Thyroid gland (tissue), 4 donors: ENCODE measurements at regions not wholly inside any gene's neighbourhood (a gene's known extent, or its start where the extent isn't known, plus 50 kb on each side); places are given as distances from the start of the nearest gene placed in this dataset.

Source experiments
- DNase-seq, 2 donors: peaks; one replicate each; pipeline ENCODE4 v3.0.0-alpha.2; 2019
- H3K27ac ChIP-seq, 3 donors: fragments of 200-600 bp; sonication (generic); 1 replicate in 2 of 3; 2 replicates in 1 of 3; pipeline ENCODE4 v1.5.1; 2016 to 2019; ENCODE audit warnings: mild to moderate bottlenecking in 1 of 3, moderate library complexity in 1 of 3
- H3K27me3 ChIP-seq: fragments of 200-600 bp; sonication (generic); one replicate; pipeline ENCODE4 v1.5.1; 2019
- H3K36me3 ChIP-seq, 2 donors: fragments of 200-600 bp; sonication (generic); one replicate each; pipeline ENCODE4 v1.5.1; 2016 to 2019
- H3K4me1 ChIP-seq, 2 donors: fragments of 200-600 bp; sonication (generic); one replicate each; pipeline ENCODE4 v1.5.1; 2017 to 2019
- H3K4me3 ChIP-seq, 3 donors: fragments of 200-600 bp; sonication (generic); replicated peaks in 1 of 3; 1 replicate in 2 of 3; 2 replicates in 1 of 3; pipeline ENCODE4 v1.5.1; 2016; ENCODE audit warnings: mild to moderate bottlenecking in 1 of 3
- H3K9me3 ChIP-seq: fragments of 200-600 bp; sonication (generic); one replicate; pipeline ENCODE4 v1.5.1; 2017
- POLR2A ChIP-seq, 2 donors: fragments of 450-650 bp; IDR thresholded peaks; one replicate each; pipeline ENCODE4 v1.6.1; 2017; ENCODE audit warnings: antibody characterized with exemption in 2 of 2, mild to moderate bottlenecking in 2 of 2, moderate library complexity in 1 of 2
- WGBS, 2 donors: methylation state at CpG; one replicate each; pipeline ENCODE4 v1.1.5; 2017; 5-methylcytosine and 5-hydroxymethylcytosine counted together
- intact Hi-C: fragments of 100-400 bp; cut with DNase I; formaldehyde crosslinking; loops from one replicate; pipeline ENCODE4 v1.15.1; 2023
- TF ChIP-seq, protein P1 (sequence below), 6 experiments: fragments of 200-600 bp in 3 of 6; fragments of 450-650 bp in 3 of 6; sonication (generic) in 3 of 6; IDR thresholded peaks; one replicate each; pipeline ENCODE4 v1.5.1; 2016 to 2019; ENCODE audit warnings: antibody characterized with exemption in 6 of 6, mild to moderate bottlenecking in 2 of 6, inconsistent platforms in 1 of 6, moderate library complexity in 1 of 6

DNA sequence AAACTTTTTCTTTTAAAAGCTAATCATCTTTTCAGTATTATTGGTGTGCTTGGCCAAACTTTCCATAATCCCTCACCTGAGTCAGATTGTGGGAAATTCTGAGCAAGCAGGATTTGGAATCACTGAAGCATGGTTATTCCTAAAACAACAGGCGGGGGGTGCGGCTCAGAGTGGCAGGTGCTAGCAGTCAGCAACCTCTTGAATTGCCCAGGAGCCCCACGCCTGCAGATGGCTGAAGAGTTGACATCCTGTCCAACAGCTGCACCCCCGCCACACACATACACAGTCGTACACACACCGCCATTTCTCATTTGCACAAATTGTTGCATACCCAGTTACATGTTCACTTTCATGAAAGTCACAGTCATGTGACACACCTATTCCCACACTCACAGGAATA, 96.6 kb downstream of the LHX2 start:
- no peak for TF ChIP-seq POLR2A (IDR thresholded peaks at IDR 0.05)
- TF ChIP-seq, protein P1, sequence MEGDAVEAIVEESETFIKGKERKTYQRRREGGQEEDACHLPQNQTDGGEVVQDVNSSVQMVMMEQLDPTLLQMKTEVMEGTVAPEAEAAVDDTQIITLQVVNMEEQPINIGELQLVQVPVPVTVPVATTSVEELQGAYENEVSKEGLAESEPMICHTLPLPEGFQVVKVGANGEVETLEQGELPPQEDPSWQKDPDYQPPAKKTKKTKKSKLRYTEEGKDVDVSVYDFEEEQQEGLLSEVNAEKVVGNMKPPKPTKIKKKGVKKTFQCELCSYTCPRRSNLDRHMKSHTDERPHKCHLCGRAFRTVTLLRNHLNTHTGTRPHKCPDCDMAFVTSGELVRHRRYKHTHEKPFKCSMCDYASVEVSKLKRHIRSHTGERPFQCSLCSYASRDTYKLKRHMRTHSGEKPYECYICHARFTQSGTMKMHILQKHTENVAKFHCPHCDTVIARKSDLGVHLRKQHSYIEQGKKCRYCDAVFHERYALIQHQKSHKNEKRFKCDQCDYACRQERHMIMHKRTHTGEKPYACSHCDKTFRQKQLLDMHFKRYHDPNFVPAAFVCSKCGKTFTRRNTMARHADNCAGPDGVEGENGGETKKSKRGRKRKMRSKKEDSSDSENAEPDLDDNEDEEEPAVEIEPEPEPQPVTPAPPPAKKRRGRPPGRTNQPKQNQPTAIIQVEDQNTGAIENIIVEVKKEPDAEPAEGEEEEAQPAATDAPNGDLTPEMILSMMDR (IDR thresholded peaks at IDR 0.05) = no peak
- peak; percentile 7 to 21 for DNase-seq
- Histone ChIP-seq H3K36me3 (no peaks in the 10 kb centered on the region), H3K27ac (no peak overlapping the region), H3K4me1 (no peaks in the 10 kb centered on the region), H3K4me3 (no peak overlapping the region), H3K9me3 (no peaks in the 10 kb centered on the region), H3K27me3 (no peaks in the 10 kb centered on the region)
- 31 to 33% methylated on average over 6 of the region's 6 CpGs for WGBS, 2 donors
- intact Hi-C loops = no loop called here

GRCh38 chr9:124110307-124110915, 98.8 kb downstream of the LHX2 start:
- no peaks in the 10 kb centered on the region for H3K27me3 ChIP-seq
- intact Hi-C loops = no loop called here
- TF ChIP-seq POLR2A (IDR thresholded peaks at IDR 0.05) = no peak
- TF ChIP-seq, protein P1 (IDR thresholded peaks at IDR 0.05) = no peak
- WGBS, 2 donors = 39 to 43% methylated on average over 16 of the region's 16 CpGs
- H3K9me3 ChIP-seq = no peaks in the 10 kb centered on the region
- H3K4me3 ChIP-seq = no peak overlapping the region
- no peaks in the 10 kb centered on the region for H3K4me1 ChIP-seq
- DNase-seq = peak; percentile 66 to 79
- no peak overlapping the region for H3K27ac ChIP-seq
- no peaks in the 10 kb centered on the region for H3K36me3 ChIP-seq

DNA sequence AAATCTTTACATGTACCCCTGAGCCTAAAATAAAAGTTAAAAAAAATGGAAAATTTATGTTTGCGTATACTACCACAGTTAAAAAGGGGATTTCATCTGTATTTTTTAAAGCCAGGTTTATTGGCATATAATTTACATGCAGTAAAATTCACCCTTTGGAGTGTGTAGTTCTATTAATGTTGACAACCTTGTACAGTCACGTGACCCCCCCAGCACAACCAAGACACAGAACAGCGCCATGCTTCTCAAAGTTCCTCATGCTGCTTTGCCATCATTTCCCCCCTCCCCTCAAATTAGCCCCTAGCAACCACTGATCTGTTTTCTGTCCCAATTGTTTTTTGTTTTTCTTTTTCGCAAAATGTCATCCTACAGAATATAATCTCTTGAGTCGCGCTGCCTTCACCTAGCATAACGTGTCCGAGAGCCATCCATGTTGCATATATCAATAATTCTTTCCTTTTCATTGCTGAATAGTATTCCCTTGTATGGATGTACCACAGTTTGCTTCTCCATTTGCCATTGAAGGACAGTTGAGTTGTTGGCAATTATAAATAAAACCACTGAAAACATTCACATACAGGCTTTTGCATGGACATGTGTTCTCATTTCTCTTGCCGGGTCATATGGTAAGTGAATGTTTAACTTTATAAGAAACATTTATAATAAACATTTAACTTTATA, 105.3 kb downstream of the LHX2 start:
- DNase-seq = no peak
- Histone ChIP-seq H3K4me3 (no peak overlapping the region), H3K9me3 (no peaks in the 10 kb centered on the region), H3K4me1 (no peaks in the 10 kb centered on the region), H3K27ac (no peak overlapping the region), H3K36me3 (no peaks in the 10 kb centered on the region), H3K27me3 (no peaks in the 10 kb centered on the region)
- intact Hi-C loops = no loop called here
- WGBS, 2 donors = 87 to 89% methylated on average over 9 of the region's 9 CpGs
- no peak for TF ChIP-seq POLR2A (IDR thresholded peaks at IDR 0.05)
- TF ChIP-seq, protein P1 (IDR thresholded peaks at IDR 0.05) = no peak

DNA sequence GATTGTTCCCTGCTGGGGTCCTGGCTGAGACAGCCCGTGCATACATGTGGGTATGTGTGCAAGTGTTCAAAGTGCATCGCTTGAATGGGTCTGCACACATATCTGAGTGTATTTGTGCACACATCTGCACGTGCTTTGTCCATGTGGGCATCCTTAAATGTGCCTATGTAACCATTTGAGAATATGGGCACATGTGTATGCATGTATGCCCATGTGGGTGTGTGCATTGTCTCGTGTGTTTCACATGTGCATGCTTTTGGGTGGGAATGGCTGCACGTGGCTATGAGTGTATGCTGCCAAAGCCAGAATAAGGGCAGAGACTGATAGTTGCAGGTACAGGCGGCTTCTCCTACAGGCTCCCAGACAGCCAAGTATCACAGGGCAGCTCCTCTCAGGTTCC, 107.3 kb downstream of the LHX2 start:
- no peaks in the 10 kb centered on the region for H3K36me3 ChIP-seq
- 64 to 72% methylated on average over 6 of the region's 6 CpGs for WGBS, 2 donors
- no peak for DNase-seq

GRCh38 chr9:124120272-124120671, 108.7 kb downstream of the LHX2 start:
- H3K27ac ChIP-seq = no peak overlapping the region
- no peaks in the 10 kb centered on the region for H3K9me3 ChIP-seq
- no peaks in the 10 kb centered on the region for H3K36me3 ChIP-seq
- 78 to 80% methylated on average over 3 of the region's 3 CpGs for WGBS, 2 donors
- no peaks in the 10 kb centered on the region for H3K4me1 ChIP-seq
- TF ChIP-seq POLR2A (IDR thresholded peaks at IDR 0.05) = no peak
- TF ChIP-seq, protein P1 (IDR thresholded peaks at IDR 0.05) = no peak
- no peak for DNase-seq
- no peaks in the 10 kb centered on the region for H3K27me3 ChIP-seq
- no peak overlapping the region for H3K4me3 ChIP-seq
- intact Hi-C loops = no loop called here

More for the DNA sequence above, 107.3 kb downstream of the LHX2 start:
- Histone ChIP-seq H3K4me1 (no peaks in the 10 kb centered on the region), H3K4me3 (no peak overlapping the region), H3K27ac (no peak overlapping the region), H3K27me3 (no peaks in the 10 kb centered on the region), H3K9me3 (no peaks in the 10 kb centered on the region)
- intact Hi-C loops = no loop called here
- TF ChIP-seq, protein P1 (IDR thresholded peaks at IDR 0.05) = no peak
- TF ChIP-seq POLR2A (IDR thresholded peaks at IDR 0.05) = no peak
